Naive thymus-derived CD4-positive, alpha-beta T cell (primary cell): ENCODE measurements at regions not wholly inside any gene's neighbourhood (a gene's known extent, or its start where the extent isn't known, plus 50 kb on each side); places are given as distances from the start of the nearest gene placed in this dataset.

ENCODE experiments used
- ATAC-seq: fragments of 150-1000 bp; cut with Tn5 transposase; 2 replicates; pipeline ENCODE4 v1.10.0; 2021; ENCODE audit warnings: mild to moderate bottlenecking, moderate library complexity
- CTCF ChIA-PET: fragments of 350-600 bp; sonication (Branson Sonifier 250); formaldehyde crosslinking; loops from one replicate; lab custom pipeline; 2021; ENCODE audit warnings: antibody characterized with exemption; lab: Charles Lee
- POLR2A ChIA-PET: fragments of 350-600 bp; sonication (Branson Sonifier 250); formaldehyde crosslinking; loops from one replicate; lab custom pipeline; 2021; ENCODE audit warnings: antibody characterized with exemption, inconsistent platforms; lab: Charles Lee
- DNase-seq, 9 donors: peaks; one replicate each; pipeline versions ENCODE4 v3.0.0 to v3.0.0-alpha.2; 2020 to 2022; ENCODE audit warnings: mixed read lengths in 1 of 9
- H3K27ac ChIP-seq: one replicate; pipeline ENCODE4 v1.7.0; 2013; ENCODE audit warnings: mild to moderate bottlenecking, low read depth, low read length, moderate library complexity
- H3K27me3 ChIP-seq, 2 donors: one replicate each; pipeline ENCODE4 v1.7.0; 2013; ENCODE audit warnings: low read length in 2 of 2, mild to moderate bottlenecking in 2 of 2, moderate library complexity in 2 of 2; ENCODE audit not compliant: control insufficient read depth in 2 of 2, insufficient read depth in 2 of 2
- H3K36me3 ChIP-seq, 3 experiments: 1 replicate in 2 of 3; 2 replicates in 1 of 3; pipeline ENCODE4 v1.7.0; 2013; ENCODE audit warnings: low read length in 3 of 3, mild to moderate bottlenecking in 3 of 3, moderate library complexity in 1 of 3; ENCODE audit not compliant: insufficient read depth in 3 of 3, control insufficient read depth in 2 of 3
- H3K4me1 ChIP-seq, 2 donors: one replicate each; pipeline ENCODE4 v1.7.0; 2013; ENCODE audit warnings: low read length in 2 of 2, mild to moderate bottlenecking in 2 of 2, moderate library complexity in 1 of 2; ENCODE audit not compliant: control insufficient read depth in 2 of 2, insufficient read depth in 2 of 2
- H3K4me3 ChIP-seq: 2 replicates; pipeline ENCODE4 v1.7.0; 2013; ENCODE audit warnings: mild to moderate bottlenecking, low read length
- H3K9me3 ChIP-seq, 3 experiments: 1 replicate in 2 of 3; 2 replicates in 1 of 3; pipeline ENCODE4 v1.7.0; 2013; ENCODE audit warnings: low read length in 3 of 3; ENCODE audit not compliant: control insufficient read depth in 2 of 3
- H3K27ac Mint-ChIP-seq, 9 donors: one replicate each; pipeline ENCODE4 v1.8.0; 2020 to 2022; ENCODE audit warnings: mixed read lengths in 9 of 9, mild to moderate bottlenecking in 8 of 9, moderate library complexity in 5 of 9, inconsistent platforms in 2 of 9
- H3K27me3 Mint-ChIP-seq, 5 donors: one replicate each; pipeline ENCODE4 v1.8.0; 2021 to 2022; ENCODE audit warnings: mixed read lengths in 5 of 5, mild to moderate bottlenecking in 1 of 5
- H3K36me3 Mint-ChIP-seq, 5 donors: one replicate each; pipeline ENCODE4 v1.8.0; 2020 to 2022; ENCODE audit warnings: mixed read lengths in 5 of 5, mild to moderate bottlenecking in 3 of 5, inconsistent platforms in 1 of 5
- H3K4me1 Mint-ChIP-seq, 7 donors: one replicate each; pipeline ENCODE4 v1.8.0; 2020 to 2022; ENCODE audit warnings: mixed read lengths in 7 of 7, mild to moderate bottlenecking in 3 of 7, inconsistent platforms in 1 of 7
- H3K4me3 Mint-ChIP-seq, 10 donors: one replicate each; pipeline ENCODE4 v1.8.0; 2020 to 2022; ENCODE audit warnings: mild to moderate bottlenecking in 10 of 10, mixed read lengths in 10 of 10, moderate library complexity in 6 of 10, inconsistent platforms in 2 of 10
- H3K9me3 Mint-ChIP-seq, 11 donors: one replicate each; pipeline ENCODE4 v1.8.0; 2020 to 2022; ENCODE audit warnings: mixed read lengths in 11 of 11, mild to moderate bottlenecking in 4 of 11, inconsistent platforms in 1 of 11, moderate library complexity in 1 of 11
- intact Hi-C, 2 donors: fragments of 100-400 bp; cut with micrococcal nuclease; formaldehyde crosslinking; loops; one replicate each; pipeline ENCODE4 v1.15.1; 2023

- Histone ChIP-seq H3K4me1 (no peaks in the 10 kb centered on the region), H3K27me3 (no peaks in the 10 kb centered on the region), H3K9me3 (no peaks in the 10 kb centered on the region), H3K27ac (no peak overlapping the region), H3K4me3 (no peak overlapping the region), H3K36me3 (no peaks in the 10 kb centered on the region)
- intact Hi-C loops = no loop called here
- Mint-ChIP-seq H3K27me3 (peaks cover 0 to 9% (median 0%) of the 10 kb centered on the region in 5 donors), H3K27ac (no peak overlapping the region), H3K4me1 (no peaks in the 10 kb centered on the region), H3K36me3 (no peaks in the 10 kb centered on the region), H3K4me3 (no peak overlapping the region), H3K9me3 (peaks cover 0 to 18% (median 6%) of the 10 kb centered on the region in 11 donors)
- ATAC-seq = no peak
- DNase-seq = no peak
- CTCF ChIA-PET = no interaction called here
- POLR2A ChIA-PET = interaction anchor here (0.5 kb wide), 1 partner anchor 20 kb away, joined by 3 read pairs; no protein-coding TSS in a partner anchor
Measured at GRCh38 chr4:187171706-187172339, 448.2 kb upstream of the FAT1 start.

GRCh38 chr4:187172340-187172761, 448.7 kb upstream of the FAT1 start:
- Mint-ChIP-seq H3K4me1 (no peaks in the 10 kb centered on the region), H3K27ac (no peak overlapping the region), H3K36me3 (no peaks in the 10 kb centered on the region), H3K9me3 (peaks cover 0 to 18% (median 6%) of the 10 kb centered on the region in 11 donors), H3K27me3 (peaks cover 0 to 9% (median 0%) of the 10 kb centered on the region in 5 donors), H3K4me3 (no peak overlapping the region)
- Histone ChIP-seq H3K4me3 (no peak overlapping the region), H3K36me3 (no peaks in the 10 kb centered on the region), H3K4me1 (no peaks in the 10 kb centered on the region), H3K27me3 (no peaks in the 10 kb centered on the region), H3K9me3 (no peaks in the 10 kb centered on the region), H3K27ac (no peak overlapping the region)
- DNase-seq = no peak
- ATAC-seq = no peak
- intact Hi-C loops = no loop called here
- POLR2A ChIA-PET = interaction anchor here (0.5 kb wide), 1 partner anchor 19 kb away, joined by 3 read pairs; no protein-coding TSS in a partner anchor
- CTCF ChIA-PET = no interaction called here

GRCh38 chr4:187174749-187175148, 451.1 kb upstream of the FAT1 start:
- H3K27ac Mint-ChIP-seq = no peak overlapping the region
- POLR2A ChIA-PET = no interaction called here

GRCh38 chr4:187175197-187175596, 451.5 kb upstream of the FAT1 start:
- Histone ChIP-seq H3K27ac (no peak overlapping the region), H3K9me3 (no peaks in the 10 kb centered on the region), H3K36me3 (no peaks in the 10 kb centered on the region), H3K27me3 (no peaks in the 10 kb centered on the region), H3K4me3 (no peak overlapping the region), H3K4me1 (no peaks in the 10 kb centered on the region)
- ATAC-seq (no peak), DNase-seq (no peak)
- ChIA-PET CTCF (no interaction called here), POLR2A (no interaction called here)
- Mint-ChIP-seq H3K27ac (no peak overlapping the region), H3K9me3 (peaks cover 0 to 15% (median 7%) of the 10 kb centered on the region in 11 donors), H3K27me3 (peaks cover 0 to 9% (median 0%) of the 10 kb centered on the region in 5 donors), H3K4me1 (no peaks in the 10 kb centered on the region), H3K4me3 (no peak overlapping the region), H3K36me3 (no peaks in the 10 kb centered on the region)
- intact Hi-C loops = no loop called here

More at GRCh38 chr4:187174749-187175148, 451.1 kb upstream of the FAT1 start:
- Mint-ChIP-seq H3K4me1 (no peaks in the 10 kb centered on the region), H3K9me3 (peaks cover 0 to 15% (median 7%) of the 10 kb centered on the region in 11 donors), H3K27me3 (peaks cover 0 to 9% (median 0%) of the 10 kb centered on the region in 5 donors), H3K36me3 (no peaks in the 10 kb centered on the region), H3K4me3 (no peak overlapping the region)
- CTCF ChIA-PET = no interaction called here
- Histone ChIP-seq H3K36me3 (no peaks in the 10 kb centered on the region), H3K27ac (no peak overlapping the region), H3K9me3 (no peaks in the 10 kb centered on the region), H3K27me3 (no peaks in the 10 kb centered on the region), H3K4me3 (no peak overlapping the region), H3K4me1 (no peaks in the 10 kb centered on the region)
- ATAC-seq (no peak), DNase-seq (no peak)
- intact Hi-C loops = no loop called here

- peaks cover 0 to 9% (median 0%) of the 10 kb centered on the region in 5 donors for H3K27me3 Mint-ChIP-seq
- ATAC-seq = no peak
- no peaks in the 10 kb centered on the region for H3K27me3 ChIP-seq
Measured at GRCh38 chr4:187176261-187176910, 452.7 kb upstream of the FAT1 start.

GRCh38 chr4:187178084-187178483, 454.4 kb upstream of the FAT1 start:
- H3K27ac Mint-ChIP-seq = no peak overlapping the region
- POLR2A ChIA-PET = interaction anchor here (0.7 kb wide), 1 partner anchor 21 kb away, joined by 3 read pairs; no protein-coding TSS in a partner anchor
- H3K36me3 ChIP-seq = no peaks in the 10 kb centered on the region
- intact Hi-C loops = no loop called here
- peaks cover 0 to 12% (median 7%) of the 10 kb centered on the region in 11 donors for H3K9me3 Mint-ChIP-seq
- H3K36me3 Mint-ChIP-seq = no peaks in the 10 kb centered on the region
- H3K9me3 ChIP-seq = no peaks in the 10 kb centered on the region
- DNase-seq (no peak), ATAC-seq (no peak)
- no peaks in the 10 kb centered on the region for H3K4me1 Mint-ChIP-seq
- H3K27ac ChIP-seq = no peak overlapping the region
- no peaks in the 10 kb centered on the region for H3K27me3 ChIP-seq
- H3K4me1 ChIP-seq = no peaks in the 10 kb centered on the region
- peaks cover 0 to 5% (median 0%) of the 10 kb centered on the region in 5 donors for H3K27me3 Mint-ChIP-seq
- H3K4me3 ChIP-seq = no peak overlapping the region
- no peak overlapping the region for H3K4me3 Mint-ChIP-seq
- CTCF ChIA-PET = no interaction called here

More at GRCh38 chr4:187176261-187176910, 452.7 kb upstream of the FAT1 start:
- no peak overlapping the region for H3K27ac ChIP-seq
- ChIA-PET CTCF (no interaction called here), POLR2A (no interaction called here)
- Mint-ChIP-seq H3K36me3 (no peaks in the 10 kb centered on the region), H3K9me3 (peaks cover 0 to 15% (median 7%) of the 10 kb centered on the region in 11 donors), H3K4me1 (no peaks in the 10 kb centered on the region), H3K27ac (no peak overlapping the region), H3K4me3 (no peak overlapping the region)
- no peak for DNase-seq
- H3K36me3 ChIP-seq = no peaks in the 10 kb centered on the region
- intact Hi-C loops = no loop called here
- no peaks in the 10 kb centered on the region for H3K9me3 ChIP-seq
- H3K4me1 ChIP-seq = no peaks in the 10 kb centered on the region
- H3K4me3 ChIP-seq = no peak overlapping the region
